ENCODE measurements at regions not wholly inside any gene's neighbourhood (a gene's known extent, or its start where the extent isn't known, plus 50 kb on each side); places are given as distances from the start of the nearest gene placed in this dataset.
A peak's percentile ranks its signal among the peaks of the same experiment; 100 is the strongest.
"Not testable (repeated sequence)": the region's sequence is repeated elsewhere in the genome, so short reads cannot be mapped to it uniquely, and the experiment has no call there.

GRCh38 chr10:4270116-4270515, 485.1 kb upstream of the KLF6 start:
- no peak for TF ChIP-seq CTCF (IDR thresholded peaks at IDR 0.05)
- H3K4me1 ChIP-seq (ENCODE audit: control insufficient read depth, insufficient read depth, low read length) = no peaks in the 10 kb centered on the region
- ATAC-seq = no peak
- no peaks in the 10 kb centered on the region for H3K27me3 ChIP-seq (ENCODE audit: control insufficient read depth, insufficient read depth, low read length)
- H3K27ac Mint-ChIP-seq = no peak overlapping the region
- H3K4me1 Mint-ChIP-seq = peaks cover 0 to 11% of the 10 kb centered on the region in 2 donors
- no peak overlapping the region for H3K4me3 ChIP-seq (ENCODE audit: low read length)
- intact Hi-C loops (cut with micrococcal nuclease) = no loop called here
- H3K27ac ChIP-seq (ENCODE audit: low read length) = no peak overlapping the region
- no peaks in the 10 kb centered on the region for H3K36me3 Mint-ChIP-seq
- peaks cover 20 to 38% of the 10 kb centered on the region in 2 donors for H3K27me3 Mint-ChIP-seq (ENCODE audit: low read depth in 2 of 2)
- H3K4me3 Mint-ChIP-seq = no peak overlapping the region
- 62% methylated on average over 4 of the region's 4 CpGs for WGBS (ENCODE audit: insufficient coverage)
- H3K9me3 Mint-ChIP-seq = no peaks in the 10 kb centered on the region
- no peaks in the 10 kb centered on the region for H3K9me3 ChIP-seq (ENCODE audit: control insufficient read depth, insufficient read depth, low read length)
- H3K36me3 ChIP-seq (ENCODE audit: control insufficient read depth, insufficient read depth, low read length) = no peaks in the 10 kb centered on the region
- no peak for DNase-seq

- DNase-seq; H3K36me3 ChIP-seq (ENCODE audit: control insufficient read depth, insufficient read depth, low read length); H3K4me3 ChIP-seq (ENCODE audit: low read length); H3K4me1 ChIP-seq (ENCODE audit: control insufficient read depth, insufficient read depth, low read length); H3K36me3 Mint-ChIP-seq; H3K27ac ChIP-seq (ENCODE audit: low read length); intact Hi-C loops (cut with micrococcal nuclease); ATAC-seq; H3K9me3 ChIP-seq (ENCODE audit: control insufficient read depth, insufficient read depth, low read length); H3K27ac Mint-ChIP-seq; H3K27me3 ChIP-seq (ENCODE audit: control insufficient read depth, insufficient read depth, low read length); H3K4me3 Mint-ChIP-seq; H3K9me3 Mint-ChIP-seq: not testable (repeated sequence)
- Mint-ChIP-seq H3K27me3 (ENCODE audit: low read depth in 2 of 2) (peaks cover 20 to 38% of the 10 kb centered on the region in 2 donors), H3K4me1 (peaks cover 0 to 11% of the 10 kb centered on the region in 2 donors)
- 85% methylated on average over 6 of the region's 6 CpGs for WGBS (ENCODE audit: insufficient coverage)
Measured at GRCh38 chr10:4268490-4268889, 483.5 kb upstream of the KLF6 start.

GRCh38 chr10:4267086-4267773, 482.2 kb upstream of the KLF6 start:
- Histone ChIP-seq H3K4me3 (ENCODE audit: low read length) (no peak overlapping the region), H3K36me3 (ENCODE audit: control insufficient read depth, insufficient read depth, low read length) (no peaks in the 10 kb centered on the region), H3K27me3 (ENCODE audit: control insufficient read depth, insufficient read depth, low read length) (no peaks in the 10 kb centered on the region), H3K9me3 (ENCODE audit: control insufficient read depth, insufficient read depth, low read length) (no peaks in the 10 kb centered on the region), H3K27ac (ENCODE audit: low read length) (no peak overlapping the region), H3K4me1 (ENCODE audit: control insufficient read depth, insufficient read depth, low read length) (no peaks in the 10 kb centered on the region)
- DNase-seq = no peak
- WGBS (ENCODE audit: insufficient coverage) = 95% methylated on average over 7 of the region's 8 CpGs
- Mint-ChIP-seq H3K9me3 (no peaks in the 10 kb centered on the region), H3K4me3 (no peak overlapping the region), H3K4me1 (peaks cover 0 to 11% of the 10 kb centered on the region in 2 donors), H3K27ac (no peak overlapping the region), H3K36me3 (no peaks in the 10 kb centered on the region), H3K27me3 (ENCODE audit: low read depth in 2 of 2) (peaks cover 20 to 38% of the 10 kb centered on the region in 2 donors)
- ATAC-seq = no peak
- intact Hi-C loops (cut with micrococcal nuclease) = no loop called here
- TF ChIP-seq CTCF (IDR thresholded peaks at IDR 0.05) = no peak

GRCh38 chr10:4266416-4267085, 481.5 kb upstream of the KLF6 start:
- Histone ChIP-seq H3K27me3 (ENCODE audit: control insufficient read depth, insufficient read depth, low read length) (no peaks in the 10 kb centered on the region), H3K36me3 (ENCODE audit: control insufficient read depth, insufficient read depth, low read length) (no peaks in the 10 kb centered on the region), H3K27ac (ENCODE audit: low read length) (no peak overlapping the region), H3K4me1 (ENCODE audit: control insufficient read depth, insufficient read depth, low read length) (no peaks in the 10 kb centered on the region), H3K9me3 (ENCODE audit: control insufficient read depth, insufficient read depth, low read length) (no peaks in the 10 kb centered on the region), H3K4me3 (ENCODE audit: low read length) (no peak overlapping the region)
- Mint-ChIP-seq H3K4me3 (no peak overlapping the region), H3K4me1 (peaks cover 0 to 11% of the 10 kb centered on the region in 2 donors), H3K9me3 (no peaks in the 10 kb centered on the region), H3K27ac (no peak overlapping the region), H3K36me3 (no peaks in the 10 kb centered on the region), H3K27me3 (ENCODE audit: low read depth in 2 of 2) (peaks cover 15 to 38% of the 10 kb centered on the region in 2 donors)
- no peak for TF ChIP-seq CTCF (IDR thresholded peaks at IDR 0.05)
- intact Hi-C loops (cut with micrococcal nuclease) = no loop called here
- DNase-seq (peak in 1 of 2 donors; percentile 7), ATAC-seq (no peak)
- 83% methylated on average over 3 of the region's 4 CpGs for WGBS (ENCODE audit: insufficient coverage)

Data from natural killer cell (primary cell).